Bronchial epithelial cell (primary cell): ENCODE measurements at regions not wholly inside any gene's neighbourhood (a gene's known extent, or its start where the extent isn't known, plus 50 kb on each side); places are given as distances from the start of the nearest gene placed in this dataset.
A peak's percentile ranks its signal among the peaks of the same experiment; 100 is the strongest.

ENCODE experiments used
- DNase-seq: peaks from one replicate; pipeline ENCODE4 v3.0.0-alpha.2; 2010; ENCODE audit warnings: low read depth
- FAIRE-seq: peaks from 2 replicates; lab custom pipeline; 2011; peaks lifted over from hg19 to GRCh38; lab: Jason Lieb, UNC
- H3K27me3 ChIP-seq: 2 replicates; pipeline ENCODE4 v1.5.1; 2011; ENCODE audit warnings: low read length; ENCODE audit not compliant: control insufficient read depth, insufficient read depth
- H3K36me3 ChIP-seq: 2 replicates; pipeline ENCODE4 v1.5.1; 2011; ENCODE audit warnings: low read length; ENCODE audit not compliant: control insufficient read depth, insufficient read depth
- H3K4me3 ChIP-seq: 2 replicates; pipeline ENCODE4 v1.5.1; 2011; ENCODE audit warnings: mild to moderate bottlenecking, low read depth, low read length, control low read depth
- CTCF ChIP-seq: IDR thresholded peaks from 2 replicates; pipeline ENCODE4 v1.5.1; 2011; ENCODE audit warnings: mild to moderate bottlenecking, moderate library complexity, low read length, control low read depth, inconsistent platforms; ENCODE audit not compliant: insufficient read depth, severe bottlenecking

GRCh38 chr19:31567776-31568175 lies 218.5 kb upstream of the TSHZ3 start:
- no peak for TF ChIP-seq CTCF
- H3K4me3 ChIP-seq = no peak overlapping the region
- H3K36me3 ChIP-seq = no peaks in the 10 kb centered on the region
- no peak for DNase-seq
- no peak for FAIRE-seq
- no peaks in the 10 kb centered on the region for H3K27me3 ChIP-seq

- no peaks in the 10 kb centered on the region for H3K27me3 ChIP-seq
- no peak for FAIRE-seq
- DNase-seq = no peak
- H3K36me3 ChIP-seq = no peaks in the 10 kb centered on the region
- no peak for TF ChIP-seq CTCF
- H3K4me3 ChIP-seq = no peak overlapping the region
Observed at GRCh38 chr19:31568724-31569123, 219.5 kb upstream of the TSHZ3 start.

GRCh38 chr19:31570718-31571117 lies 221.5 kb upstream of the TSHZ3 start:
- FAIRE-seq (no peak), DNase-seq (no peak)
- Histone ChIP-seq H3K27me3 (no peaks in the 10 kb centered on the region), H3K36me3 (no peaks in the 10 kb centered on the region), H3K4me3 (no peak overlapping the region)
- TF ChIP-seq CTCF = no peak

- DNase-seq = no peak
- no peaks in the 10 kb centered on the region for H3K27me3 ChIP-seq
- H3K36me3 ChIP-seq = no peaks in the 10 kb centered on the region
- FAIRE-seq = peak; percentile 55
- no peak overlapping the region for H3K4me3 ChIP-seq
- no peak for TF ChIP-seq CTCF
Observed at GRCh38 chr19:31572102-31572975, 223.1 kb upstream of the TSHZ3 start.

- FAIRE-seq (no peak), DNase-seq (no peak)
- no peaks in the 10 kb centered on the region for H3K27me3 ChIP-seq
- no peaks in the 10 kb centered on the region for H3K36me3 ChIP-seq
- TF ChIP-seq CTCF = no peak
- H3K4me3 ChIP-seq = no peak overlapping the region
Observed at GRCh38 chr19:31572976-31573298, 223.7 kb upstream of the TSHZ3 start.
